AG20443 (cell line): ENCODE measurements at regions not wholly inside any gene's neighbourhood (a gene's known extent, or its start where the extent isn't known, plus 50 kb on each side); places are given as distances from the start of the nearest gene placed in this dataset.

ENCODE experiments used
- DNase-seq: peaks from one replicate; pipeline ENCODE4 v3.0.0; 2012; ENCODE audit warnings: low spot score, mixed read lengths

- DNase-seq = no peak
Observed at GRCh38 chr5:173831196-173831914, 56.8 kb upstream of the CPEB4 start.

- DNase-seq = no peak
Observed at GRCh38 chr5:173832386-173832785, 55.8 kb upstream of the CPEB4 start.

- peak; percentile 47 for DNase-seq
Observed at GRCh38 chr5:173833196-173833985, 54.8 kb upstream of the CPEB4 start.

GRCh38 chr5:173834071-173834771, 53.9 kb upstream of the CPEB4 start:
- no peak for DNase-seq

- DNase-seq = no peak
Observed at GRCh38 chr5:173835131-173835530, 53.0 kb upstream of the CPEB4 start.

- DNase-seq = peak; percentile 18
Observed at GRCh38 chr5:173835661-173836060, 52.5 kb upstream of the CPEB4 start.

- DNase-seq = no peak
Observed at GRCh38 chr5:173837654-173838053, 50.5 kb upstream of the CPEB4 start.
